Cardiac fibroblast (primary cell): ENCODE measurements at regions not wholly inside any gene's neighbourhood (a gene's known extent, or its start where the extent isn't known, plus 50 kb on each side); places are given as distances from the start of the nearest gene placed in this dataset.

Experiments
- DNase-seq, 2 donors: peaks; one replicate each; pipeline versions ENCODE4 v3.0.0 to v3.0.0-alpha.2; 2010; ENCODE audit warnings: low read depth in 2 of 2
- H3K4me3 ChIP-seq, 2 donors: replicated peaks in 1 of 2; 1 replicate in 1 of 2; 2 replicates in 1 of 2; pipeline ENCODE4 v1.5.1; 2011; ENCODE audit warnings: low read depth in 2 of 2, low read length in 2 of 2, mild to moderate bottlenecking in 2 of 2, moderate library complexity in 1 of 2
- CTCF ChIP-seq: IDR thresholded peaks from one replicate; pipeline ENCODE4 v1.5.1; 2011; ENCODE audit warnings: low read depth, mild to moderate bottlenecking, low read length, inconsistent platforms

DNA sequence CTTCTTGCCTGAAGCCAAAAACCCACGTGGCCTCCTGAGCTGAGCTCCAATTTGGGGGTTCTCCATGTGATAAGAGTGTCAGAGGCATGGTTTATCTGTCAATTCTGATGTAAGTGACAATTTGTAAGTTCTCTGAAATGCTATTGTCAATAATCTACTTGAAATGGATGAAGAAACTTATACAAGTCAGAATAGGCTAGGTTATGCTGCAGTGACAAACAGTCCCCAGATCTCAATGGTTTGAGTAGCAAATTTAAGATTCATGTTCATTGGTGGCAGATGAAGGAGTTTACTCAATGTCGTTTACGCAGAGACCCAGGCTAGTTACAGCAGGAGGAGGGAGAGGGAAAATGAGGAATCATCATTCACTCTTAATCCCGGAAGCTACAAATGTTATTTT is 352.4 kb downstream of the KIF16B start:
- H3K4me3 ChIP-seq, result no peak overlapping the region
- DNase-seq, result no peak
- no peak for TF ChIP-seq CTCF

- DNase-seq, result no peak
- H3K4me3 ChIP-seq, result no peak overlapping the region
- TF ChIP-seq CTCF, result no peak
Measured at GRCh38 chr20:16219182-16219581, 354.1 kb downstream of the KIF16B start.

DNA sequence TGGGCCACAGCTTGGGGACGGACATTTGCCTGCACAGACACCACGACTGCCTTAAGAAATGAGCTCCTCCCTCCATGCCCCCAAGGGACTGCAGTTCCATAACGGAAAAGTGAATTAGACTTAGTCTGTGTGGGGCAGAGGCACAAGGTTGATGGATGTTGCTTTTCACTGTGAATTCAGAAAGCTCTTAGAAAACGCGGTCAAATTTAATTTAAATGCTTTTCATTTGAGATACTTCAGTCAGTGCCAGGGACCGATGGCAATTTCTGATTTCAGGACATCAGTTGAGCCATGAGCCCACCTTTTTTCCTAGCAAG is 356.4 kb downstream of the KIF16B start:
- no peak overlapping the region for H3K4me3 ChIP-seq
- no peak for TF ChIP-seq CTCF
- no peak for DNase-seq

- TF ChIP-seq CTCF, result no peak
- no peak for DNase-seq
Measured at GRCh38 chr20:16216227-16216913, 356.9 kb downstream of the KIF16B start.

DNA sequence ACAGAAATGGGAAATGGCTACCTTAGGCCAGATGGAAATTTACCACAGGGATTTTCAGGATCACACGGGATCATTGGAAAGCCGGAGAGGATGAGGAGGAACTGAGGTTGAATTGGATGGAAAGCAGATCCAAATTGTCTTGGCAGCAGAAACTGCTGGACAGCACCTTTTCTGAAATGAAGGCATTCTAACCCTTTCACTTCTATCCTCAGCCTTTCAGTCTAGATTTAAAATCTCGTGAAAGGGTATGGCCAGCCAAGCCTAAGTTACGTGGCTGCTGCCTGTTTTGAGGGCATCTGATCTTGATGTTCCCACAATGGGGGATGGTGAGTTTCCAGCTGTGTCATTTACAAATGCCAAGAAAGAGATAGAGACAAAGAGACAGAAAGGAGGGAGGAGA is 358.2 kb downstream of the KIF16B start:
- no peak overlapping the region for H3K4me3 ChIP-seq
- TF ChIP-seq CTCF, result no peak
- no peak for DNase-seq

More at GRCh38 chr20:16216227-16216913, 356.9 kb downstream of the KIF16B start:
- no peak overlapping the region for H3K4me3 ChIP-seq

GRCh38 chr20:16212790-16213189 is 360.5 kb downstream of the KIF16B start:
- no peak for DNase-seq
- TF ChIP-seq CTCF, result no peak

DNA sequence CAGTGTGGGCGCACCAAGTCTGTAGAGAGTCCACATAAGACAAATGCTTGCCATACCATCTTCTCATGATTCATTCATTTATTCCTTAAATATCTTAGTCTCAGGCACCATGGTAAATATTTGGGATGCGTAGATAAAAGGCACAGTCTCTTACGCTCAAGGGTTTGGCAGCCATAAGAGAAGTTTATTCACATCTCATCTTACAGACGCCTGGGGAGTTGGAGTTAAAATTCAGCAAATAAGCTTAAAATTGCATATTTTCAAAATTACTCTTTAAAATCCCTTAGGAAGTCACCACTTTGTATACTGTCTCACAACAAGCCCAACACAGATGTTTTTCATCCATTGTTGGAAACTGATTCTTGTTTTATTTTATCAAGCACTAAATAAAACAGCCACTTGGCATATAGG is 363.3 kb downstream of the KIF16B start:
- DNase-seq, result no peak
- no peak overlapping the region for H3K4me3 ChIP-seq
- TF ChIP-seq CTCF, result no peak

More at GRCh38 chr20:16212790-16213189, 360.5 kb downstream of the KIF16B start:
- no peak overlapping the region for H3K4me3 ChIP-seq
